Cardiac fibroblast (primary cell): ENCODE measurements at regions not wholly inside any gene's neighbourhood (a gene's known extent, or its start where the extent isn't known, plus 50 kb on each side); places are given as distances from the start of the nearest gene placed in this dataset.

Experiments used
- DNase-seq, 2 donors: peaks; one replicate each; pipeline versions ENCODE4 v3.0.0 to v3.0.0-alpha.2; 2010; ENCODE audit warnings: low read depth in 2 of 2
- H3K4me3 ChIP-seq, 2 donors: replicated peaks in 1 of 2; 1 replicate in 1 of 2; 2 replicates in 1 of 2; pipeline ENCODE4 v1.5.1; 2011; ENCODE audit warnings: low read depth in 2 of 2, low read length in 2 of 2, mild to moderate bottlenecking in 2 of 2, moderate library complexity in 1 of 2
- CTCF ChIP-seq: IDR thresholded peaks from one replicate; pipeline ENCODE4 v1.5.1; 2011; ENCODE audit warnings: low read depth, mild to moderate bottlenecking, low read length, inconsistent platforms

DNA sequence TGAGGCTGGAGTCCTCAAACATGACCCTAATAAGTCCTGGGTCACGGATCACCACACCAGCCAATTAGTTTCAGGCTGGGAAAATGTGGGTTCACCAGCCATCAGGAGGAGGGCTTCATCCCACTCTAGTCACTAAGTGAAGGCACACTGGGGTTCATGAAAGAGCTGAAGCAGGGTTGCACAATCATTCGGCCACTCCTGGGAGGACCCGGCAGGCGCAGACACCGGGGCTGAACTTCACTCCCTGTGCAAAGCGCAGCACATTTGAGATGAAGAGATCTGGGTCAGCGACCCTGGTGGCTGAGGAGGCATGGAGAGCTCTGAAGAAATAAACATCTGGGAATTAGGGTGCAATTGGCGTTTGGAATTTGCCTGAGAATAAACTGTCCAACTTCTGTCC is 684.4 kb upstream of the SALL3 start:
- no peak for TF ChIP-seq CTCF
- no peak overlapping the region for H3K4me3 ChIP-seq
- DNase-seq, result no peak

DNA sequence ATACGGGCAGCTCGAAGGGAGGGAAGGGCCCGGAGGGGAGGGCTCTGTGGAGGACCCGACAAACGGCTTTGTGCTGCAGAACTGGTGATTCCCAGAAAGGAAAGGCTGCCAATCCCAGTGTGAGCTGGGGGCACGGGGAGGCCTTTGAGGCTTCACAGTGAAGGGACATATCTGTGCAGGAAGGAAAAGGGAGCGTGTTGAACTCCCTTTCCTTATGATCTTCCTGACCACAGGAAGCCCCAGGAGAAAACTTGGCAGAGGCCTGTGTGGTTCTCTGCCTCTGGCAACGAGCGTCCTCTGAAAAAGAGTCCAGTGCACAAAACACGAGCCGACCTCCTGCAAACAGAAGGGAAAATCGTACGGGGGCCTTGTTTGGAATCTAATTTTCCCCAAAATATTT is 683.5 kb upstream of the SALL3 start:
- no peak for DNase-seq
- TF ChIP-seq CTCF, result no peak
- no peak overlapping the region for H3K4me3 ChIP-seq

- DNase-seq, result no peak
- no peak overlapping the region for H3K4me3 ChIP-seq
- no peak for TF ChIP-seq CTCF
Observed at GRCh38 chr18:78297048-78297447, 682.6 kb upstream of the SALL3 start.

GRCh38 chr18:78303519-78304191 is 676.0 kb upstream of the SALL3 start:
- no peak for TF ChIP-seq CTCF
- H3K4me3 ChIP-seq, result no peak overlapping the region
- DNase-seq, result no peak

GRCh38 chr18:78304192-78305164 is 675.1 kb upstream of the SALL3 start:
- TF ChIP-seq CTCF, result no peak
- no peak for DNase-seq
- H3K4me3 ChIP-seq, result no peak overlapping the region

DNA sequence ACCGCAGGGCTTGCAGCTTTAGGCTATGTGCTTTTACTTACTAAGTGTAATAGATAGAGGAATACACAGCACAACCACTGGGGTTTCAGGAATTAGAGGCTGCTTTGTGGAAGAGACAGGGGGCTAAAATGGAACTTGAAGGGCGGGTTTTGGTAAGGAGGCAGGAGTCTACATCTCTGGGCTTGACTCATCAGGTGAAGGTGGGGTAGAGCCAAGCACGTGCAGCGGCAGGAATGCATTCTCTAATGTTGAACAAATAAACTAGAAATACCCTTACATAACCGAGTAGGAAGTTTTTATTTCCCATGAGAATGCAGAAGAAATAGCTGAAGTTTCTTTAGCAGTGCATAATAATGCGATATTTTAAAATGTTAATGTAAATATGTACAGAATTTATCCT is 673.8 kb upstream of the SALL3 start:
- no peak for DNase-seq
- TF ChIP-seq CTCF, result no peak
- H3K4me3 ChIP-seq, result no peak overlapping the region
